Suprapubic skin (tissue), 4 donors: ENCODE measurements at regions not wholly inside any gene's neighbourhood (a gene's known extent, or its start where the extent isn't known, plus 50 kb on each side); places are given as distances from the start of the nearest gene placed in this dataset.

Experiments
- DNase-seq, 2 donors: peaks; one replicate each; pipeline ENCODE4 v3.0.0-alpha.2; 2019; ENCODE audit warnings: low spot score in 2 of 2
- H3K27ac ChIP-seq: fragments of 200-600 bp; sonication (generic); one replicate; pipeline ENCODE4 v1.5.1; 2019
- H3K27me3 ChIP-seq: fragments of 200-600 bp; sonication (generic); one replicate; pipeline ENCODE4 v1.5.1; 2019
- H3K36me3 ChIP-seq: fragments of 200-600 bp; sonication (generic); one replicate; pipeline ENCODE4 v1.5.1; 2019
- H3K4me1 ChIP-seq: fragments of 200-600 bp; sonication (generic); one replicate; pipeline ENCODE4 v1.5.1; 2019
- H3K4me3 ChIP-seq: fragments of 200-600 bp; sonication (generic); one replicate; pipeline ENCODE4 v1.5.1; 2019; ENCODE audit warnings: mild to moderate bottlenecking
- H3K9me3 ChIP-seq: fragments of 200-600 bp; sonication (generic); one replicate; pipeline ENCODE4 v1.5.1; 2019
- EP300 ChIP-seq: sonication (generic); formaldehyde crosslinking; IDR thresholded peaks from one replicate; pipeline ENCODE4 v1.6.1; 2017; ENCODE audit warnings: antibody characterized with exemption
- POLR2A ChIP-seq, 2 donors: fragments of 450-650 bp; IDR thresholded peaks; one replicate each; pipeline ENCODE4 v1.6.1; 2017; ENCODE audit warnings: antibody characterized with exemption in 2 of 2, mild to moderate bottlenecking in 2 of 2, moderate library complexity in 2 of 2
- POLR2AphosphoS5 ChIP-seq, 3 donors: sonication (generic); formaldehyde crosslinking; IDR thresholded peaks; one replicate each; pipeline ENCODE4 v1.6.1; 2017; ENCODE audit warnings: antibody characterized with exemption in 3 of 3
- WGBS: methylation state at CpG from one replicate; pipeline ENCODE4 v1.1.5; 2018; 5-methylcytosine and 5-hydroxymethylcytosine counted together
- TF ChIP-seq, protein P1 (sequence below), 2 donors: fragments of 200-600 bp in 1 of 2; fragments of 450-650 bp in 1 of 2; sonication (generic) in 1 of 2; IDR thresholded peaks; one replicate each; pipeline ENCODE4 v1.5.1; 2016 to 2019; ENCODE audit warnings: antibody characterized with exemption in 2 of 2, mild to moderate bottlenecking in 1 of 2, moderate library complexity in 1 of 2

DNA sequence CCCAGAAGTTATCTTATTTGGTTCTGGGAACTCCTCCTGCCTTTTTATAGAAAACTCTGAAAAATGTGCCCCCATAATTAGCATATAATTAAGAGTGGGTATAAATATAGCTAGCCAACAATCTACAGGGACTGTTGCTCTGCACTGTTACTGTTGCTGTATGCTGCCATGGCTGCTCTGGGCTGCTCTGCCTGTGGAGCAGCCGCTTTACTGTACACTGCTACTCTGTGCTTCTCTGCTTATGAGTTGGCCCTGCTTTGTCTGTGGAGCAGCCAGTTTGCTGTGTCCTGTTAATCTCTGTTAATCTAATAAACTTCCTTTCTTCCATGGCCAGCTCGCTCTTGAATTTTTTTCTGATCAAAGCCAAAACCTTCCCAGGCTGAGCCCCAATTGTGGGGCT, 2244.0 kb upstream of the ACO1 start:
- Histone ChIP-seq H3K36me3 (no peaks in the 10 kb centered on the region), H3K4me3 (no peak overlapping the region), H3K9me3 (no peaks in the 10 kb centered on the region), H3K27me3 (no peaks in the 10 kb centered on the region), H3K27ac (no peak overlapping the region), H3K4me1 (no peaks in the 10 kb centered on the region)
- no peak for DNase-seq
- 81% methylated on average over 2 of the region's 2 CpGs for WGBS
- TF ChIP-seq EP300 (no peak), POLR2AphosphoS5 (IDR thresholded peaks at IDR 0.05) (no peak), POLR2A (IDR thresholded peaks at IDR 0.05) (no peak)
- TF ChIP-seq, protein P1, sequence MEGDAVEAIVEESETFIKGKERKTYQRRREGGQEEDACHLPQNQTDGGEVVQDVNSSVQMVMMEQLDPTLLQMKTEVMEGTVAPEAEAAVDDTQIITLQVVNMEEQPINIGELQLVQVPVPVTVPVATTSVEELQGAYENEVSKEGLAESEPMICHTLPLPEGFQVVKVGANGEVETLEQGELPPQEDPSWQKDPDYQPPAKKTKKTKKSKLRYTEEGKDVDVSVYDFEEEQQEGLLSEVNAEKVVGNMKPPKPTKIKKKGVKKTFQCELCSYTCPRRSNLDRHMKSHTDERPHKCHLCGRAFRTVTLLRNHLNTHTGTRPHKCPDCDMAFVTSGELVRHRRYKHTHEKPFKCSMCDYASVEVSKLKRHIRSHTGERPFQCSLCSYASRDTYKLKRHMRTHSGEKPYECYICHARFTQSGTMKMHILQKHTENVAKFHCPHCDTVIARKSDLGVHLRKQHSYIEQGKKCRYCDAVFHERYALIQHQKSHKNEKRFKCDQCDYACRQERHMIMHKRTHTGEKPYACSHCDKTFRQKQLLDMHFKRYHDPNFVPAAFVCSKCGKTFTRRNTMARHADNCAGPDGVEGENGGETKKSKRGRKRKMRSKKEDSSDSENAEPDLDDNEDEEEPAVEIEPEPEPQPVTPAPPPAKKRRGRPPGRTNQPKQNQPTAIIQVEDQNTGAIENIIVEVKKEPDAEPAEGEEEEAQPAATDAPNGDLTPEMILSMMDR (IDR thresholded peaks at IDR 0.05) = no peak

DNA sequence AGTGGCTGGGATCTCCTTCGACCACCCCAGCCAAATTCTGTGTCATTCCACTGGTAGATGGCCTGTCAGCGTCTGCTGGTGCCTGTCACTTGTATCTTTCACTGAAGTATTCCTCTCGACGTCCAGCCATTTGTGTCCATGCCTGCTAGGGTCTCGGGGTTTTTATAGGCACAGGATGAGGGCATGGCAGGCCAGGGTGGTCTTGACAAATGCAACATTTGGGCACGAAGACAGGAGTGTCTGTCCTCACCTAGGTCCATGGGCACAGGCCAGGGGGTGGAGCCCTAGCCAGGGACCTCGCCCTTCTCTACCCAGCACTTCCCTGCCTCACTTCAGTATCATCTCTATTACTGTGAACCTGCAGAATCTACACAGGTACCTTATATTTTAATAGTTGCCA, 2223.9 kb upstream of the ACO1 start:
- TF ChIP-seq POLR2A (IDR thresholded peaks at IDR 0.05) (no peak), EP300 (no peak), POLR2AphosphoS5 (IDR thresholded peaks at IDR 0.05) (no peak)
- TF ChIP-seq, protein P1 (IDR thresholded peaks at IDR 0.05) = no peak
- WGBS = 86% methylated on average over 7 of the region's 7 CpGs
- H3K9me3 ChIP-seq = peaks cover 1% of the 10 kb centered on the region
- H3K4me1 ChIP-seq = no peaks in the 10 kb centered on the region
- no peak for DNase-seq
- no peak overlapping the region for H3K27ac ChIP-seq
- no peak overlapping the region for H3K4me3 ChIP-seq
- H3K27me3 ChIP-seq = no peaks in the 10 kb centered on the region
- H3K36me3 ChIP-seq = no peaks in the 10 kb centered on the region

DNA sequence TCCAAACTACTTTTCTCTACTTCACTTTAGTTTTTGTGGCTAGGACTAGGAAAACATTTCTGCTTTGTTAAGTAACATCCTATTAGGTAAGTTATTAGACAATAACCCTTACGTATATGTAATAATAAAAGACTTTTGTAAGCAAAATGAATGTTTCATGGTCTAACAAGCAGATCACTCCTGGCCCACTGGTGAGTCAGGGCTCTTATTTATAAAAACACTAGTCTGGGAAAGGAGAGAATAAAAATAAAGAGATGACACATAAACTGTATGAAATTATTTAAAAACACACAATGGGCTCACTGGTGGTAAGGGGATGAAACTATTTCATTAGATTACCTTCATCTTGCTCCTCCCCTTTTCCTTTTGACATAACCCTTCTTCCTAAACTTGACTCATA, 2212.2 kb upstream of the ACO1 start:
- Histone ChIP-seq H3K36me3 (no peaks in the 10 kb centered on the region), H3K4me3 (no peak overlapping the region), H3K27me3 (no peaks in the 10 kb centered on the region), H3K4me1 (no peaks in the 10 kb centered on the region), H3K9me3 (no peaks in the 10 kb centered on the region), H3K27ac (no peak overlapping the region)
- TF ChIP-seq EP300 = no peak
- TF ChIP-seq POLR2AphosphoS5 (IDR thresholded peaks at IDR 0.05) = no peak
- TF ChIP-seq, protein P1 (IDR thresholded peaks at IDR 0.05) = no peak
- TF ChIP-seq POLR2A (IDR thresholded peaks at IDR 0.05) = no peak
- DNase-seq = no peak
- 98% methylated on average over 1 of the region's 1 CpG for WGBS

DNA sequence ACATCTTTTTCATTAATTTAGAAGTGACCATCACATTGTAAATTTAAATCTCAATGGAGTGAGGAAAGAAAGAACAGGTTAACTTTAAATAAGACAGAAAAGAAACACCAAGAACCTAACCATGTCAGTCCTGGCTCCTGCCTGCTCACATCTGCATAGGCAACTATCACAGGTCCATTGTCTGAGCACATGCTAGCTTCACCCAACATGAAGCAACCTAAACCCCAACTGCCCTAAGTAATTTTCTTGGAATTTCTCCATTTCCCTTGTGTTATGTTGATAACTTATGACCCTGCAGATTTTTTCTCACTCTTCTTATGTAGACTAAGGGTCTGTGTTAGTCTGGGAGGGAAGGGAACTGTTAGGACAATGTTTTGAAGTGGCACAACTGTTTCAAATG, 2205.8 kb upstream of the ACO1 start:
- no peak overlapping the region for H3K4me3 ChIP-seq

DNA sequence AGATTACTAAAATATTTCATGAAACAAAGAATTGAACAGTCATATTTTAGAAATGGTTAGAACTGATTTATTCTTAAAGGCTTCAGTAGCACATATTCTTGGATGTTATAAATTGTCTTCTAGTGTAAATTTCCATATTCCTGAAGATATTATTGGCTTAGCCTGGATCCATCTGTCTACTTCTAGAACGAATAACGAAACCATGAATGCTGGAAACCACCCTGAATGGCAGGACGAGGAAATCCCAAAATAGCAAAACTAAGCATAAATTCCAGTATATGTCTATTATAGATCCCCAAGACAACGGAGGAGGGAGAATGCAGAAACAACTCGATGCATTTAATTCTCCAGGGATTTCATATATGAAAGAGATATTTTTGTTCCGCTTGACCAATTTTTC, 2191.0 kb upstream of the ACO1 start:
- no peak for DNase-seq
- 80% methylated on average over 6 of the region's 6 CpGs for WGBS
- no peak for TF ChIP-seq EP300
- TF ChIP-seq POLR2AphosphoS5 (IDR thresholded peaks at IDR 0.05) = no peak
- TF ChIP-seq, protein P1 (IDR thresholded peaks at IDR 0.05) = no peak
- no peak for TF ChIP-seq POLR2A (IDR thresholded peaks at IDR 0.05)
- no peaks in the 10 kb centered on the region for H3K36me3 ChIP-seq
- no peak overlapping the region for H3K4me3 ChIP-seq
- H3K9me3 ChIP-seq = no peaks in the 10 kb centered on the region
- no peak overlapping the region for H3K27ac ChIP-seq
- H3K4me1 ChIP-seq = no peaks in the 10 kb centered on the region
- H3K27me3 ChIP-seq = no peaks in the 10 kb centered on the region

More for the DNA sequence above, 2205.8 kb upstream of the ACO1 start:
- Histone ChIP-seq H3K27ac (no peak overlapping the region), H3K36me3 (no peaks in the 10 kb centered on the region), H3K9me3 (no peaks in the 10 kb centered on the region), H3K27me3 (no peaks in the 10 kb centered on the region), H3K4me1 (no peaks in the 10 kb centered on the region)
- DNase-seq = no peak
- TF ChIP-seq POLR2AphosphoS5 (IDR thresholded peaks at IDR 0.05) (no peak), EP300 (no peak), POLR2A (IDR thresholded peaks at IDR 0.05) (no peak)
- TF ChIP-seq, protein P1 (IDR thresholded peaks at IDR 0.05) = no peak
